Vagina (tissue), 2 donors: ENCODE measurements at regions not wholly inside any gene's neighbourhood (a gene's known extent, or its start where the extent isn't known, plus 50 kb on each side); places are given as distances from the start of the nearest gene placed in this dataset.

Experiments used
- POLR2A ChIP-seq, 2 donors: fragments of 450-650 bp; IDR thresholded peaks; one replicate each; pipeline ENCODE4 v1.6.1; 2017; ENCODE audit warnings: antibody characterized with exemption in 2 of 2, mild to moderate bottlenecking in 2 of 2, moderate library complexity in 2 of 2
- POLR2AphosphoS5 ChIP-seq, 2 donors: sonication (generic); formaldehyde crosslinking; IDR thresholded peaks; one replicate each; pipeline ENCODE4 v1.9.0; 2017; ENCODE audit warnings: antibody characterized with exemption in 2 of 2, mild to moderate bottlenecking in 2 of 2, low read depth in 1 of 2; ENCODE audit not compliant: insufficient read depth in 1 of 2
- TF ChIP-seq, protein P1 (sequence below), 3 experiments: fragments of 450-650 bp in 2 of 3; fragments of 200-600 bp in 1 of 3; sonication (generic) in 1 of 3; IDR thresholded peaks; one replicate each; pipeline ENCODE4 v1.5.1; 2017 to 2019; ENCODE audit warnings: antibody characterized with exemption in 3 of 3, mild to moderate bottlenecking in 2 of 3, moderate library complexity in 2 of 3

GRCh38 chr2:123791684-123792083 is 233.4 kb upstream of the CNTNAP5 start:
- TF ChIP-seq POLR2AphosphoS5 (IDR thresholded peaks at IDR 0.05; ENCODE audit: insufficient read depth in 1 of 2, low read depth in 1 of 2) (no peak), POLR2A (IDR thresholded peaks at IDR 0.05) (no peak)
- TF ChIP-seq, protein P1, sequence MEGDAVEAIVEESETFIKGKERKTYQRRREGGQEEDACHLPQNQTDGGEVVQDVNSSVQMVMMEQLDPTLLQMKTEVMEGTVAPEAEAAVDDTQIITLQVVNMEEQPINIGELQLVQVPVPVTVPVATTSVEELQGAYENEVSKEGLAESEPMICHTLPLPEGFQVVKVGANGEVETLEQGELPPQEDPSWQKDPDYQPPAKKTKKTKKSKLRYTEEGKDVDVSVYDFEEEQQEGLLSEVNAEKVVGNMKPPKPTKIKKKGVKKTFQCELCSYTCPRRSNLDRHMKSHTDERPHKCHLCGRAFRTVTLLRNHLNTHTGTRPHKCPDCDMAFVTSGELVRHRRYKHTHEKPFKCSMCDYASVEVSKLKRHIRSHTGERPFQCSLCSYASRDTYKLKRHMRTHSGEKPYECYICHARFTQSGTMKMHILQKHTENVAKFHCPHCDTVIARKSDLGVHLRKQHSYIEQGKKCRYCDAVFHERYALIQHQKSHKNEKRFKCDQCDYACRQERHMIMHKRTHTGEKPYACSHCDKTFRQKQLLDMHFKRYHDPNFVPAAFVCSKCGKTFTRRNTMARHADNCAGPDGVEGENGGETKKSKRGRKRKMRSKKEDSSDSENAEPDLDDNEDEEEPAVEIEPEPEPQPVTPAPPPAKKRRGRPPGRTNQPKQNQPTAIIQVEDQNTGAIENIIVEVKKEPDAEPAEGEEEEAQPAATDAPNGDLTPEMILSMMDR (IDR thresholded peaks at IDR 0.05), result no peak
